ENCODE measurements at regions not wholly inside any gene's neighbourhood (a gene's known extent, or its start where the extent isn't known, plus 50 kb on each side); places are given as distances from the start of the nearest gene placed in this dataset.

- no peak for TF ChIP-seq EZH2 (IDR thresholded peaks at IDR 0.05)
- no peak for TF ChIP-seq POLR2AphosphoS5 (IDR thresholded peaks at IDR 0.05; ENCODE audit: borderline replicate concordance, low read depth, low read length)
Measured at GRCh38 chr3:55297706-55298105, 189.4 kb downstream of the WNT5A start.

Data from SK-N-MC (cell line).